Colonic mucosa (tissue), 4 donors: ENCODE measurements at regions not wholly inside any gene's neighbourhood (a gene's known extent, or its start where the extent isn't known, plus 50 kb on each side); places are given as distances from the start of the nearest gene placed in this dataset.
"Not testable (repeated sequence)": the region's sequence is repeated elsewhere in the genome, so short reads cannot be mapped to it uniquely, and the experiment has no call there.

Source experiments
- DNase-seq: peaks from one replicate; pipeline ENCODE4 v3.0.0-alpha.2; 2020
- H3K27ac ChIP-seq: fragments of 200-600 bp; one replicate; pipeline ENCODE4 v1.8.0; 2021
- H3K27me3 ChIP-seq: fragments of 200-600 bp; one replicate; pipeline ENCODE4 v1.8.0; 2021
- H3K36me3 ChIP-seq: fragments of 200-600 bp; one replicate; pipeline ENCODE4 v1.8.0; 2021
- H3K4me1 ChIP-seq: fragments of 200-600 bp; one replicate; pipeline ENCODE4 v1.8.0; 2021; ENCODE audit warnings: mild to moderate bottlenecking
- H3K4me3 ChIP-seq: fragments of 200-600 bp; one replicate; pipeline ENCODE4 v1.8.0; 2021
- H3K9ac ChIP-seq, 2 donors: one replicate each; pipeline ENCODE4 v1.7.0; 2013; ENCODE audit warnings: control low read depth in 2 of 2, low read depth in 2 of 2, low read length in 2 of 2
- H3K9me3 ChIP-seq: fragments of 200-600 bp; one replicate; pipeline ENCODE4 v1.8.0; 2021
- CTCF ChIP-seq: fragments of 200-600 bp; IDR thresholded peaks from one replicate; pipeline ENCODE4 v1.8.0; 2022; ENCODE audit warnings: antibody characterized with exemption, mild to moderate bottlenecking
- intact Hi-C: fragments of 100-400 bp; cut with DNase I; formaldehyde crosslinking; loops from one replicate; pipeline ENCODE4 v1.14.1; 2022
- donor health status: healthy.
- donor health status: DM: no; HTN: no; CAD: no.
- donor health status: DM: no; HTN: no; CAD: no.

GRCh38 chr7:9600974-9601373 is 1167.6 kb downstream of the NXPH1 start:
- Histone ChIP-seq H3K9me3 (no peaks in the 10 kb centered on the region), H3K4me3 (no peak overlapping the region), H3K27ac (no peak overlapping the region), H3K9ac (no peak overlapping the region), H3K4me1 (no peaks in the 10 kb centered on the region), H3K27me3 (no peaks in the 10 kb centered on the region), H3K36me3 (no peaks in the 10 kb centered on the region)
- intact Hi-C loops: no loop called here
- TF ChIP-seq CTCF: no peak
- DNase-seq: no peak

GRCh38 chr7:9603291-9603690 is 1169.9 kb downstream of the NXPH1 start:
- Histone ChIP-seq H3K4me3 (no peak overlapping the region), H3K27me3 (no peaks in the 10 kb centered on the region), H3K4me1 (no peaks in the 10 kb centered on the region), H3K9me3 (no peaks in the 10 kb centered on the region), H3K36me3 (no peaks in the 10 kb centered on the region), H3K9ac (no peak overlapping the region), H3K27ac (no peak overlapping the region)
- intact Hi-C loops: no loop called here
- DNase-seq: no peak
- no peak for TF ChIP-seq CTCF

- Histone ChIP-seq H3K9me3 (no peaks in the 10 kb centered on the region), H3K4me3 (no peak overlapping the region), H3K36me3 (no peaks in the 10 kb centered on the region), H3K27ac (no peak overlapping the region), H3K4me1 (no peaks in the 10 kb centered on the region), H3K27me3 (no peaks in the 10 kb centered on the region), H3K9ac (no peak overlapping the region)
- intact Hi-C loops: no loop called here
- no peak for DNase-seq
- TF ChIP-seq CTCF: no peak
Measured at GRCh38 chr7:9608560-9608959, 1175.2 kb downstream of the NXPH1 start.

GRCh38 chr7:9620899-9621298 is 1187.5 kb downstream of the NXPH1 start:
- DNase-seq, H3K27ac ChIP-seq, H3K4me3 ChIP-seq, H3K36me3 ChIP-seq, H3K27me3 ChIP-seq, H3K9me3 ChIP-seq, intact Hi-C loops, H3K9ac ChIP-seq, H3K4me1 ChIP-seq: not testable (repeated sequence)

GRCh38 chr7:9621306-9621902 is 1188.0 kb downstream of the NXPH1 start:
- H3K9ac ChIP-seq, H3K27ac ChIP-seq, H3K9me3 ChIP-seq, DNase-seq, H3K36me3 ChIP-seq, H3K4me3 ChIP-seq, H3K4me1 ChIP-seq, intact Hi-C loops, H3K27me3 ChIP-seq: not testable (repeated sequence)

- Histone ChIP-seq H3K27ac (no peak overlapping the region), H3K27me3 (no peaks in the 10 kb centered on the region), H3K4me3 (no peak overlapping the region), H3K9me3 (no peaks in the 10 kb centered on the region), H3K9ac (no peak overlapping the region), H3K36me3 (no peaks in the 10 kb centered on the region), H3K4me1 (no peaks in the 10 kb centered on the region)
- TF ChIP-seq CTCF: no peak
- intact Hi-C loops: no loop called here
- no peak for DNase-seq
Measured at GRCh38 chr7:9621927-9622326, 1188.5 kb downstream of the NXPH1 start.
